GM12865 (cell line): ENCODE measurements at regions not wholly inside any gene's neighbourhood (a gene's known extent, or its start where the extent isn't known, plus 50 kb on each side); places are given as distances from the start of the nearest gene placed in this dataset.

ENCODE experiments used
- DNase-seq: peaks from one replicate; pipeline ENCODE4 v3.0.0; 2010; ENCODE audit warnings: low read depth
- H3K4me3 ChIP-seq: 2 replicates; pipeline ENCODE4 v1.5.1; 2011; ENCODE audit warnings: mild to moderate bottlenecking, low read depth, low read length, control low read depth
- TF ChIP-seq, protein P1 (sequence below): IDR thresholded peaks from 2 replicates; pipeline ENCODE4 v1.5.1; 2011; ENCODE audit warnings: low read length, control low read depth, low read depth, inconsistent platforms; ENCODE audit not compliant: insufficient read depth; ENCODE audit errors: missing control alignments

DNA sequence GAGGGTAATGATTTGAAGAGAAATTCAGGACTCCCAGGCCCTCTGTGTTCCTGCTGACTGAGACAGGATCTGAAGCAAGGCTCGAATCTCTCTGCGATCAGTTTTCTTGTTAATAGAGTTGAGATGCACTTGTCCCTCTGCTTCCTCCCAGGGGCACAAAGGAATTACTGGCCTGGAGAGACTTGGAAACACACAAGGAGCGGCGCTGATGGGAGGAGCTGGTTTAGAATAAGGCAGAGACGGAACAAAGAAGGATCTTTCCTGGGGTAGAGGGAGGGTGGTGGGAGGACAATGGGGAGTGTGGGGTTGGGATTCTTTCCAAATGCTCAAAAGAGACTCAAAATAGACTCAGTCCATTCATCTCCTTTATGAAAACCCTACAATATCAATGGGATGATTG lies 719.1 kb downstream of the UQCRFS1 start:
- no peak overlapping the region for H3K4me3 ChIP-seq
- no peak for DNase-seq
- TF ChIP-seq, protein P1, sequence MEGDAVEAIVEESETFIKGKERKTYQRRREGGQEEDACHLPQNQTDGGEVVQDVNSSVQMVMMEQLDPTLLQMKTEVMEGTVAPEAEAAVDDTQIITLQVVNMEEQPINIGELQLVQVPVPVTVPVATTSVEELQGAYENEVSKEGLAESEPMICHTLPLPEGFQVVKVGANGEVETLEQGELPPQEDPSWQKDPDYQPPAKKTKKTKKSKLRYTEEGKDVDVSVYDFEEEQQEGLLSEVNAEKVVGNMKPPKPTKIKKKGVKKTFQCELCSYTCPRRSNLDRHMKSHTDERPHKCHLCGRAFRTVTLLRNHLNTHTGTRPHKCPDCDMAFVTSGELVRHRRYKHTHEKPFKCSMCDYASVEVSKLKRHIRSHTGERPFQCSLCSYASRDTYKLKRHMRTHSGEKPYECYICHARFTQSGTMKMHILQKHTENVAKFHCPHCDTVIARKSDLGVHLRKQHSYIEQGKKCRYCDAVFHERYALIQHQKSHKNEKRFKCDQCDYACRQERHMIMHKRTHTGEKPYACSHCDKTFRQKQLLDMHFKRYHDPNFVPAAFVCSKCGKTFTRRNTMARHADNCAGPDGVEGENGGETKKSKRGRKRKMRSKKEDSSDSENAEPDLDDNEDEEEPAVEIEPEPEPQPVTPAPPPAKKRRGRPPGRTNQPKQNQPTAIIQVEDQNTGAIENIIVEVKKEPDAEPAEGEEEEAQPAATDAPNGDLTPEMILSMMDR, result no peak

DNA sequence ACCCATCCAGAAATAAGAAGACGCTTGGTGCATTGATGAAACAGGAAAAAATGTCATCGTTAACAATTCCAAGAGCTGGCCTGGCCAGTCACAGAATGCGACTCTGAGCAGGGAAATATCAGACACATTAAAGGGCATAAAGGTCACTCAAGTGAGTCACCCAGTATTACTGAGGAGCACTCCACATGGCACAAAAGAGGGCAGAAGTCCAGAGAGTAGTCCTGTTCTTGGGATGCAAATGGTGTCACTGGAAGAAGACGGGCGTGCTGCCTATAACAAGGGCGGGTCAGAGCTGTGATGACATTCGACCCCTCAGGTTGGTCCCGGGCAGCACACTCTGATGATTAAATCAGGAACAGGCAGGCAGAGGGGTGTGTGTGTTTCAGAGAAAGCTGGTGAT lies 720.3 kb downstream of the UQCRFS1 start:
- DNase-seq, result no peak

DNA sequence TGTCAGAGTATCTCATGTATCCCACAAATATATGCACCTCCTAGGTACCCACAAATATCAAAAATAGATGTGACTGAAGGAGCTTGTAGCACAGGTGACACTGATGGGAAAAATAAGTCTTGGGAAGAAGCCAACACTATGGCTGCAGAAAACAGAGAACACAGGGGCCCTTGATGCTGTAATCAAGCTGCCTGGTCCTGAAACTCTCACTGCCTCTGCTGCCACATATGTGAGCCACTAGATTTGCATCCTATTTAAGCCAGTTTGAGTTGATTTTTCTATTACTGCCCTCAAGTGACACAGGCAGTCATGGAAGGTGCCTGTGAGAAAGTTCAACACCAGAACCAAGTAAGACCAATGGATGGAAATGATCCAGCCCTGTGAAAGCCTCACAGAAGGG lies 720.8 kb downstream of the UQCRFS1 start:
- DNase-seq, result no peak
- TF ChIP-seq, protein P1, result no peak
- no peak overlapping the region for H3K4me3 ChIP-seq

More for the DNA sequence above, 720.3 kb downstream of the UQCRFS1 start:
- no peak overlapping the region for H3K4me3 ChIP-seq
- TF ChIP-seq, protein P1, result no peak

DNA sequence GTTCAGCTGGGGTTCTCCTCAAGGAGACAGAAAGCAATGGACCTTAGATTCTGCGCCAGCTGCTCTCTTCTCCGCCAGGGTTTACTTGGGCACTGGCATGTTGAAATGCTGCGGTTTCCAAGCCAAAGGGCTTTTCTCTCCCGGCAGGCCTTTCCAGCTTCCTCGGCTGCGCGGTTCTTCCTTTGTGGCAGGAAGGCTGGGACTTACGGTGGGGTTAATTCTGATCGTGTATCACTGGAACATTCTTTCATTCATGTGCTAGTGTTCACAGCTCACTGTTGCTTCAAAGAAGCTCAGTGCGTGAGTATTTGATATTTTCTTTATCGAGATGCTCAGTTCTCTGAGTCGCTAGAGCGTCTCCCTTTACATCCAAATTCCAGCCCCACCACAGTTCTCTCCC lies 723.2 kb downstream of the UQCRFS1 start:
- DNase-seq, result no peak
- TF ChIP-seq, protein P1, result no peak
- H3K4me3 ChIP-seq, result no peak overlapping the region

DNA sequence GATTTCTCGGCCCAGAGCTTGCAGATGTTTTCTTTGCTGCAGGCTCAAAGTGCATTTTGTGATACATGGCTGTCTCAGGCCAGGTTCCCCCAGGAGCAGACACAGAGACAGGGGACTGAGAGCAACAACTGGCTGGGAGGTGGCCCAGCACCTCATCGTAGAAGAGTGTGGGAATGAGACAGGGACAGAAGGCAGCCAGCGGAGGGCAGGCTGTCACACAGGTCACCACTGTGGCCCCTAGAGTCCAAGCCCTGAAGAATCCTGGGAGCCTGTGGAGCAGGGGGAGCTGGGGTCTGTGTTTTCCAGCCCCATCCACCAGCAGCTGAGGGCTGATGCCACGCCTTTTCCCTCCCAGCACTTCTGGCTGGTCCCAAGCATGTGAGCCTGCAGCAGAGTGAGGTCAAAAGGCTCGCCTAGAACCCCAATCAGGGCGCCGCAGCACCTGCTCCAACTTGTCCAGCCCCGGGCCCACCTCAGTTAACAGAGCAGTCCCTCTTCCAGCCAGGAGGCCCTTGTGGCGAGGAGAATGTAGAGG lies 723.8 kb downstream of the UQCRFS1 start:
- TF ChIP-seq, protein P1, result no peak
- DNase-seq, result no peak
- no peak overlapping the region for H3K4me3 ChIP-seq

DNA sequence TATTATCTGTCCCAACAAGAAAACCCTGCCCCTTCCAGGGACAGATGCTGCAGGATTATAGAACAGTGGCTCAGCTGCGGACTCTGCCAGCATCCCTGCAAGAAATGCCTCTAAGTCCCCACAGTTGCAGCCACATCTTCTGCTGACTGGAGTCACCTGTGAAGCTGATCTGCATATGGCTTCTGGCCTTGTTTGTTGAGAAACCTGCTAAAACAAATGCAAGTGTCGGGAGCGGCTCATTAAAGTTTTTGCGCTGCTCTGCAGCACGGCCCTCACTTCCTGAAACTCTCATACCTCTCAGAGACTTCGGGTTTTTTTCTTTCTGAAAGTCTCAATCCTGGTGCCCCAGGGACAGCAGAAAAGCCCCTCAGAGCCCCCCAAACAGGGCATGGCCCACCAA lies 725.0 kb downstream of the UQCRFS1 start:
- TF ChIP-seq, protein P1, result no peak
- no peak for DNase-seq
- H3K4me3 ChIP-seq, result no peak overlapping the region

DNA sequence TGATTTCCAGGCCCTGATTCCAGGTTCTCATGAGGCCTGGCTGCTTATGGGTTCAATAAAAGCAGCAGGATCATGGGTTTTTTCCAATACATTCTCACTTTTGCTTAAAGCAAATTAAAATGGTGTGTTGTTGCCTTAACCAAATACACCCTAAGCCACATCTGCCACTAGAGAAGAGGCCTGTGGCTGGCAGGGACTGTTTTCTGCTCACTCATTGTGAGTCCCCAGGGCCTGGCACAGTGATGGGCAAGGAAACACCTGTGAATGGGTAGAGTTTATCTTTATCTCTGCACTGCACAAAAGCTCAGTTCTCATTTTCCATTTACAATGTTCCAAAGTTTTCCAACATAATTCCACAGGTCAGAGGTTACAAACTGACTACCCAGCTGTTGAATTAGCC lies 726.0 kb downstream of the UQCRFS1 start:
- H3K4me3 ChIP-seq, result no peak overlapping the region
- no peak for DNase-seq
- TF ChIP-seq, protein P1, result no peak
